ENCODE measurements at regions not wholly inside any gene's neighbourhood (a gene's known extent, or its start where the extent isn't known, plus 50 kb on each side); places are given as distances from the start of the nearest gene placed in this dataset.

DNA sequence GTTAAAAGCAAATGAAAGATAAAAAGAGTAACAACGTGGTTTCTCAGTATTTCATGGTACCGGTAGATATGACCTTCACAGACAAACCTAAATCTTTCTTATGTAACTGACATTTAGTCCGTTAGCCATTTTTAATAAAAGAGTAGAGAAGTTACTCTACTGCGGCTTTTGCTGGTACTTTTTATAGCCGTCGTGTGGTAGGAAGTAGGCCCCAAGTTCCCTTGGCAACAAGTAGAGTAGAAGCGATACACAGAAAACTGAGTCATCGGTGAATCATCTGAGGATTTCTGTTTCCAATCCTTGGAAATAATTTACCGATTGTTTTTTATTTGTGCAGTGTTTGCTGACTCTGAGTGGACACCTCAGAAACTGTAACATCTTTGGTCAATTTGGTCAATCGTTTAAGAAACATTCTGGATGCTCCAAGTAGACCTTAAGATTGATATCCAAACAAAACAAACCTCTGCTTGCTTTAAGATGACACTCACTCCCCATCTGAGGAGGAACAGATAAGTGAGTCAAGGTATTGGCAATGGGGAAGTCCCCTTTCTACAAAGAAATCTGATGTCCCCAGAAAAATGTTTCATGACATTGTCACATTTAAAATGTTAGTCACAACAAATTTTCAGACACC, 63.9 kb upstream of the AHR start (continued):
- TF ChIP-seq, protein P1, sequence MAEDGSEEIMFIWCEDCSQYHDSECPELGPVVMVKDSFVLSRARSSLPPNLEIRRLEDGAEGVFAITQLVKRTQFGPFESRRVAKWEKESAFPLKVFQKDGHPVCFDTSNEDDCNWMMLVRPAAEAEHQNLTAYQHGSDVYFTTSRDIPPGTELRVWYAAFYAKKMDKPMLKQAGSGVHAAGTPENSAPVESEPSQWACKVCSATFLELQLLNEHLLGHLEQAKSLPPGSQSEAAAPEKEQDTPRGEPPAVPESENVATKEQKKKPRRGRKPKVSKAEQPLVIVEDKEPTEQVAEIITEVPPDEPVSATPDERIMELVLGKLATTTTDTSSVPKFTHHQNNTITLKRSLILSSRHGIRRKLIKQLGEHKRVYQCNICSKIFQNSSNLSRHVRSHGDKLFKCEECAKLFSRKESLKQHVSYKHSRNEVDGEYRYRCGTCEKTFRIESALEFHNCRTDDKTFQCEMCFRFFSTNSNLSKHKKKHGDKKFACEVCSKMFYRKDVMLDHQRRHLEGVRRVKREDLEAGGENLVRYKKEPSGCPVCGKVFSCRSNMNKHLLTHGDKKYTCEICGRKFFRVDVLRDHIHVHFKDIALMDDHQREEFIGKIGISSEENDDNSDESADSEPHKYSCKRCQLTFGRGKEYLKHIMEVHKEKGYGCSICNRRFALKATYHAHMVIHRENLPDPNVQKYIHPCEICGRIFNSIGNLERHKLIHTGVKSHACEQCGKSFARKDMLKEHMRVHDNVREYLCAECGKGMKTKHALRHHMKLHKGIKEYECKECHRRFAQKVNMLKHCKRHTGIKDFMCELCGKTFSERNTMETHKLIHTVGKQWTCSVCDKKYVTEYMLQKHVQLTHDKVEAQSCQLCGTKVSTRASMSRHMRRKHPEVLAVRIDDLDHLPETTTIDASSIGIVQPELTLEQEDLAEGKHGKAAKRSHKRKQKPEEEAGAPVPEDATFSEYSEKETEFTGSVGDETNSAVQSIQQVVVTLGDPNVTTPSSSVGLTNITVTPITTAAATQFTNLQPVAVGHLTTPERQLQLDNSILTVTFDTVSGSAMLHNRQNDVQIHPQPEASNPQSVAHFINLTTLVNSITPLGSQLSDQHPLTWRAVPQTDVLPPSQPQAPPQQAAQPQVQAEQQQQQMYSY (CRISPR knock-in tag; IDR thresholded peaks at IDR 0.05): no peak
- TF ChIP-seq HCFC1 (IDR thresholded peaks at IDR 0.05; ENCODE audit: low read length) (no peak), CBX3 (IDR thresholded peaks at IDR 0.05; ENCODE audit: borderline replicate concordance, low read depth) (no peak), NFYB (IDR thresholded peaks at IDR 0.05; ENCODE audit: insufficient read depth, low read depth, low read length) (no peak), CBX5 (IDR thresholded peaks at IDR 0.05; ENCODE audit: low read depth) (0 out of 2 replicates have a peak, but pooled peaks have one; percentile 19), IKZF2 (IDR thresholded peaks at IDR 0.05) (peak; percentile 92 to 95), ZNF274 (IDR thresholded peaks at IDR 0.05; ENCODE audit: insufficient read depth, insufficient read length) (no peak), PAX8 (IDR thresholded peaks at IDR 0.05) (no peak), SMAD1 (IDR thresholded peaks at IDR 0.05; ENCODE audit: low read depth, partially characterized antibody) (no peak), GABPA (IDR thresholded peaks at IDR 0.05; ENCODE audit: low read depth) (no peak), EED (IDR thresholded peaks at IDR 0.05; ENCODE audit: low read depth) (peak; percentile 77), NR2C2 (IDR thresholded peaks at IDR 0.05; ENCODE audit: borderline replicate concordance, control insufficient read depth, insufficient read length, low read depth) (no peak), FOXK2 (IDR thresholded peaks at IDR 0.05) (no peak)
- TF ChIP-seq, protein P2, sequence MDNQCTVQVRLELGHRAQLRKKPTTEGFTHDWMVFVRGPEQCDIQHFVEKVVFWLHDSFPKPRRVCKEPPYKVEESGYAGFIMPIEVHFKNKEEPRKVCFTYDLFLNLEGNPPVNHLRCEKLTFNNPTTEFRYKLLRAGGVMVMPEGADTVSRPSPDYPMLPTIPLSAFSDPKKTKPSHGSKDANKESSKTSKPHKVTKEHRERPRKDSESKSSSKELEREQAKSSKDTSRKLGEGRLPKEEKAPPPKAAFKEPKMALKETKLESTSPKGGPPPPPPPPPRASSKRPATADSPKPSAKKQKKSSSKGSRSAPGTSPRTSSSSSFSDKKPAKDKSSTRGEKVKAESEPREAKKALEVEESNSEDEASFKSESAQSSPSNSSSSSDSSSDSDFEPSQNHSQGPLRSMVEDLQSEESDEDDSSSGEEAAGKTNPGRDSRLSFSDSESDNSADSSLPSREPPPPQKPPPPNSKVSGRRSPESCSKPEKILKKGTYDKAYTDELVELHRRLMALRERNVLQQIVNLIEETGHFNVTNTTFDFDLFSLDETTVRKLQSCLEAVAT (IDR thresholded peaks at IDR 0.05): no peak
- TF ChIP-seq, protein P3, sequence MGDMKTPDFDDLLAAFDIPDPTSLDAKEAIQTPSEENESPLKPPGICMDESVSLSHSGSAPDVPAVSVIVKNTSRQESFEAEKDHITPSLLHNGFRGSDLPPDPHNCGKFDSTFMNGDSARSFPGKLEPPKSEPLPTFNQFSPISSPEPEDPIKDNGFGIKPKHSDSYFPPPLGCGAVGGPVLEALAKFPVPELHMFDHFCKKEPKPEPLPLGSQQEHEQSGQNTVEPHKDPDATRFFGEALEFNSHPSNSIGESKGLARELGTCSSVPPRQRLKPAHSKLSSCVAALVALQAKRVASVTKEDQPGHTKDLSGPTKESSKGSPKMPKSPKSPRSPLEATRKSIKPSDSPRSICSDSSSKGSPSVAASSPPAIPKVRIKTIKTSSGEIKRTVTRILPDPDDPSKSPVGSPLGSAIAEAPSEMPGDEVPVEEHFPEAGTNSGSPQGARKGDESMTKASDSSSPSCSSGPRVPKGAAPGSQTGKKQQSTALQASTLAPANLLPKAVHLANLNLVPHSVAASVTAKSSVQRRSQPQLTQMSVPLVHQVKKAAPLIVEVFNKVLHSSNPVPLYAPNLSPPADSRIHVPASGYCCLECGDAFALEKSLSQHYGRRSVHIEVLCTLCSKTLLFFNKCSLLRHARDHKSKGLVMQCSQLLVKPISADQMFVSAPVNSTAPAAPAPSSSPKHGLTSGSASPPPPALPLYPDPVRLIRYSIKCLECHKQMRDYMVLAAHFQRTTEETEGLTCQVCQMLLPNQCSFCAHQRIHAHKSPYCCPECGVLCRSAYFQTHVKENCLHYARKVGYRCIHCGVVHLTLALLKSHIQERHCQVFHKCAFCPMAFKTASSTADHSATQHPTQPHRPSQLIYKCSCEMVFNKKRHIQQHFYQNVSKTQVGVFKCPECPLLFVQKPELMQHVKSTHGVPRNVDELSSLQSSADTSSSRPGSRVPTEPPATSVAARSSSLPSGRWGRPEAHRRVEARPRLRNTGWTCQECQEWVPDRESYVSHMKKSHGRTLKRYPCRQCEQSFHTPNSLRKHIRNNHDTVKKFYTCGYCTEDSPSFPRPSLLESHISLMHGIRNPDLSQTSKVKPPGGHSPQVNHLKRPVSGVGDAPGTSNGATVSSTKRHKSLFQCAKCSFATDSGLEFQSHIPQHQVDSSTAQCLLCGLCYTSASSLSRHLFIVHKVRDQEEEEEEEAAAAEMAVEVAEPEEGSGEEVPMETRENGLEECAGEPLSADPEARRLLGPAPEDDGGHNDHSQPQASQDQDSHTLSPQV (IDR thresholded peaks at IDR 0.05): no peak
- TF ChIP-seq, protein P4, sequence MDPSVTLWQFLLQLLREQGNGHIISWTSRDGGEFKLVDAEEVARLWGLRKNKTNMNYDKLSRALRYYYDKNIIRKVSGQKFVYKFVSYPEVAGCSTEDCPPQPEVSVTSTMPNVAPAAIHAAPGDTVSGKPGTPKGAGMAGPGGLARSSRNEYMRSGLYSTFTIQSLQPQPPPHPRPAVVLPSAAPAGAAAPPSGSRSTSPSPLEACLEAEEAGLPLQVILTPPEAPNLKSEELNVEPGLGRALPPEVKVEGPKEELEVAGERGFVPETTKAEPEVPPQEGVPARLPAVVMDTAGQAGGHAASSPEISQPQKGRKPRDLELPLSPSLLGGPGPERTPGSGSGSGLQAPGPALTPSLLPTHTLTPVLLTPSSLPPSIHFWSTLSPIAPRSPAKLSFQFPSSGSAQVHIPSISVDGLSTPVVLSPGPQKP (IDR thresholded peaks at IDR 0.05; ENCODE audit: low read depth, low read length): no peak
- TF ChIP-seq, protein P5, sequence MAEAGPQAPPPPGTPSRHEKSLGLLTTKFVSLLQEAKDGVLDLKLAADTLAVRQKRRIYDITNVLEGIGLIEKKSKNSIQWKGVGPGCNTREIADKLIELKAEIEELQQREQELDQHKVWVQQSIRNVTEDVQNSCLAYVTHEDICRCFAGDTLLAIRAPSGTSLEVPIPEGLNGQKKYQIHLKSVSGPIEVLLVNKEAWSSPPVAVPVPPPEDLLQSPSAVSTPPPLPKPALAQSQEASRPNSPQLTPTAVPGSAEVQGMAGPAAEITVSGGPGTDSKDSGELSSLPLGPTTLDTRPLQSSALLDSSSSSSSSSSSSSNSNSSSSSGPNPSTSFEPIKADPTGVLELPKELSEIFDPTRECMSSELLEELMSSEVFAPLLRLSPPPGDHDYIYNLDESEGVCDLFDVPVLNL (IDR thresholded peaks at IDR 0.05; ENCODE audit: low read depth, low read length): no peak
